Central memory CD8-positive, alpha-beta T cell (primary cell): ENCODE measurements at regions not wholly inside any gene's neighbourhood (a gene's known extent, or its start where the extent isn't known, plus 50 kb on each side); places are given as distances from the start of the nearest gene placed in this dataset.

Experiments
- ATAC-seq: fragments of 150-1000 bp; cut with Tn5 transposase; replicated peaks from 2 replicates; pipeline ENCODE4 v1.10.0; 2022; ENCODE audit warnings: mild to moderate bottlenecking, moderate FRiP score, moderate number of reproducible peaks; ENCODE audit not compliant: poor library complexity, severe bottlenecking; ENCODE audit errors: extremely low read depth
- DNase-seq, 2 donors: peaks; one replicate each; pipeline ENCODE4 v3.0.0; 2021; ENCODE audit warnings: low spot score in 2 of 2
- H3K27ac Mint-ChIP-seq: one replicate; pipeline ENCODE4 v1.8.0; 2022; ENCODE audit warnings: low read depth, mild to moderate bottlenecking, moderate library complexity, mixed read lengths
- H3K27me3 Mint-ChIP-seq: one replicate; pipeline ENCODE4 v1.8.0; 2022; ENCODE audit warnings: mixed read lengths
- H3K36me3 Mint-ChIP-seq: one replicate; pipeline ENCODE4 v1.8.0; 2022; ENCODE audit warnings: mild to moderate bottlenecking, moderate library complexity, mixed read lengths; ENCODE audit not compliant: insufficient read depth
- H3K4me1 Mint-ChIP-seq: one replicate; pipeline ENCODE4 v1.8.0; 2022; ENCODE audit warnings: mixed read lengths
- H3K4me3 Mint-ChIP-seq: one replicate; pipeline ENCODE4 v1.8.0; 2022; ENCODE audit warnings: mild to moderate bottlenecking, moderate library complexity, mixed read lengths
- H3K9me3 Mint-ChIP-seq: one replicate; pipeline ENCODE4 v1.8.0; 2022; ENCODE audit warnings: mixed read lengths

GRCh38 chr3:40593351-40593750 is 68.6 kb downstream of the ZNF621 start:
- Mint-ChIP-seq H3K9me3 (no peaks in the 10 kb centered on the region), H3K4me3 (no peak overlapping the region), H3K4me1 (no peaks in the 10 kb centered on the region), H3K27me3 (peaks cover 58% of the 10 kb centered on the region), H3K36me3 (no peaks in the 10 kb centered on the region), H3K27ac (no peak overlapping the region)
- DNase-seq (no peak), ATAC-seq (no peak)

- Mint-ChIP-seq H3K9me3 (no peaks in the 10 kb centered on the region), H3K27me3 (peaks cover 78% of the 10 kb centered on the region), H3K4me1 (no peaks in the 10 kb centered on the region), H3K4me3 (no peak overlapping the region), H3K27ac (no peak overlapping the region), H3K36me3 (no peaks in the 10 kb centered on the region)
- ATAC-seq: no peak
- no peak for DNase-seq
Observed at GRCh38 chr3:40597441-40597840, 72.7 kb downstream of the ZNF621 start.

GRCh38 chr3:40598338-40598737 is 73.6 kb downstream of the ZNF621 start:
- Mint-ChIP-seq H3K9me3 (no peaks in the 10 kb centered on the region), H3K4me1 (no peaks in the 10 kb centered on the region), H3K27me3 (peaks cover 83% of the 10 kb centered on the region), H3K27ac (no peak overlapping the region), H3K4me3 (no peak overlapping the region), H3K36me3 (no peaks in the 10 kb centered on the region)
- no peak for DNase-seq
- ATAC-seq: no peak

- no peak for DNase-seq
- H3K9me3 Mint-ChIP-seq: no peaks in the 10 kb centered on the region
- no peak overlapping the region for H3K4me3 Mint-ChIP-seq
- H3K27me3 Mint-ChIP-seq: peaks cover 88% of the 10 kb centered on the region
- no peak for ATAC-seq
- no peaks in the 10 kb centered on the region for H3K4me1 Mint-ChIP-seq
- H3K36me3 Mint-ChIP-seq: no peaks in the 10 kb centered on the region
- no peak overlapping the region for H3K27ac Mint-ChIP-seq
Observed at GRCh38 chr3:40598962-40599361, 74.2 kb downstream of the ZNF621 start.

- H3K4me1 Mint-ChIP-seq: no peaks in the 10 kb centered on the region
- DNase-seq (no peak), ATAC-seq (no peak)
- H3K27ac Mint-ChIP-seq: no peak overlapping the region
- H3K4me3 Mint-ChIP-seq: no peak overlapping the region
- H3K9me3 Mint-ChIP-seq: no peaks in the 10 kb centered on the region
- H3K36me3 Mint-ChIP-seq: no peaks in the 10 kb centered on the region
- peaks cover 79% of the 10 kb centered on the region for H3K27me3 Mint-ChIP-seq
Observed at GRCh38 chr3:40602778-40603385, 78.1 kb downstream of the ZNF621 start.

GRCh38 chr3:40605960-40606359 is 81.2 kb downstream of the ZNF621 start:
- DNase-seq (no peak), ATAC-seq (no peak)
- Mint-ChIP-seq H3K36me3 (no peaks in the 10 kb centered on the region), H3K4me1 (no peaks in the 10 kb centered on the region), H3K27ac (no peak overlapping the region), H3K4me3 (no peak overlapping the region), H3K27me3 (peaks cover 55% of the 10 kb centered on the region), H3K9me3 (no peaks in the 10 kb centered on the region)

GRCh38 chr3:40608091-40608490 is 83.3 kb downstream of the ZNF621 start:
- H3K36me3 Mint-ChIP-seq: no peaks in the 10 kb centered on the region
- no peak for ATAC-seq
- H3K4me3 Mint-ChIP-seq: no peak overlapping the region
- H3K27me3 Mint-ChIP-seq: peaks cover 62% of the 10 kb centered on the region
- DNase-seq: no peak
- no peaks in the 10 kb centered on the region for H3K4me1 Mint-ChIP-seq
- no peak overlapping the region for H3K27ac Mint-ChIP-seq
- H3K9me3 Mint-ChIP-seq: no peaks in the 10 kb centered on the region

GRCh38 chr3:40613306-40613705 is 88.5 kb downstream of the ZNF621 start:
- Mint-ChIP-seq H3K4me1 (no peaks in the 10 kb centered on the region), H3K36me3 (no peaks in the 10 kb centered on the region), H3K27ac (no peak overlapping the region), H3K9me3 (no peaks in the 10 kb centered on the region), H3K4me3 (no peak overlapping the region), H3K27me3 (peaks cover 67% of the 10 kb centered on the region)
- no peak for DNase-seq
- ATAC-seq: no peak

GRCh38 chr3:40615110-40615915 is 90.6 kb downstream of the ZNF621 start:
- no peak overlapping the region for H3K4me3 Mint-ChIP-seq

GRCh38 chr3:40615918-40616819 is 91.4 kb downstream of the ZNF621 start:
- Mint-ChIP-seq H3K4me3 (no peak overlapping the region), H3K4me1 (no peaks in the 10 kb centered on the region), H3K27ac (no peak overlapping the region), H3K9me3 (no peaks in the 10 kb centered on the region), H3K27me3 (peaks cover 80% of the 10 kb centered on the region), H3K36me3 (no peaks in the 10 kb centered on the region)
- ATAC-seq (no peak), DNase-seq (no peak)

More at GRCh38 chr3:40615110-40615915, 90.6 kb downstream of the ZNF621 start:
- Mint-ChIP-seq H3K27ac (no peak overlapping the region), H3K36me3 (no peaks in the 10 kb centered on the region), H3K4me1 (no peaks in the 10 kb centered on the region), H3K27me3 (peaks cover 76% of the 10 kb centered on the region), H3K9me3 (no peaks in the 10 kb centered on the region)
- no peak for ATAC-seq
- no peak for DNase-seq

- no peaks in the 10 kb centered on the region for H3K4me1 Mint-ChIP-seq
- no peak overlapping the region for H3K4me3 Mint-ChIP-seq
- H3K9me3 Mint-ChIP-seq: no peaks in the 10 kb centered on the region
- no peak for DNase-seq
- H3K27ac Mint-ChIP-seq: no peak overlapping the region
- no peaks in the 10 kb centered on the region for H3K36me3 Mint-ChIP-seq
- no peak for ATAC-seq
- peaks cover 70% of the 10 kb centered on the region for H3K27me3 Mint-ChIP-seq
Observed at GRCh38 chr3:40617084-40617483, 92.3 kb downstream of the ZNF621 start.

- no peak for ATAC-seq
Observed at GRCh38 chr3:40618158-40618557, 93.4 kb downstream of the ZNF621 start.

More at GRCh38 chr3:40618158-40618557, 93.4 kb downstream of the ZNF621 start:
- no peak overlapping the region for H3K27ac Mint-ChIP-seq
- no peak overlapping the region for H3K4me3 Mint-ChIP-seq
- no peaks in the 10 kb centered on the region for H3K4me1 Mint-ChIP-seq
- peaks cover 61% of the 10 kb centered on the region for H3K27me3 Mint-ChIP-seq
- H3K36me3 Mint-ChIP-seq: no peaks in the 10 kb centered on the region
- no peak for DNase-seq
- H3K9me3 Mint-ChIP-seq: no peaks in the 10 kb centered on the region
